ENCODE measurements at regions not wholly inside any gene's neighbourhood (a gene's known extent, or its start where the extent isn't known, plus 50 kb on each side); places are given as distances from the start of the nearest gene placed in this dataset.

DNA sequence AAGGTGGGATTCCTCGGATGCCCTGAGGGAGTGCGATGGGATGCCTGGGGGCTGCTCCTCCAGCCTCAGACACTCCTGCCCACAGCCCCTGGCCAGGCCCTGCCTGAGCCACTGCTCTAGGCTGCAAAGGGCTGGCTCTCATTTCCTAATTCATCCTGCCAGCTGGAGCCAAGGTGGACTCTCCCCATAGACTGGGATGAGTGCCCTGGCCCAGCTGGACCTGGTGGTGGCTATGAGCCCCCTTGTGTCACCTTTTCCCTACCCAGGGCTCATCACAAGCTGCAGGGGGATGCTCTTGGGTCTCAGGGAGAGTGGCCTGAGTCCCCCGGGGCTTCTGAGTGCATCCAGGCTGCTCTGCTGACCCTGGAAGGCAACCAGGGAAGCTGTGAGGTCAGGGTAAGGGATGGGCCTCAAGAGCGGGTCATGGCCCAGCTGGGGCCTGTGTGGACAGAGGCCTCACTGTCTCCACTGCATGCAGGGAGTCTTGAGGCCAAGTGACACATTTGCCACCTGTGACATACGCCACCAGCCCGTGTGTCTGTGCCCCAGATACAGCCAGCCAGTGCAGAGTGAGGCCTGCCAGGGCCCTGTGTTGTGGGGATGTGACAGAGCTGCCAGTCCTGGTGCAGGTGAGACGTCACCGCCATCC is 102.7 kb upstream of the IER5L start:
- Histone ChIP-seq H3K27me3 (ENCODE audit: control insufficient read depth, insufficient read depth, low read length) (peaks cover 1% of the 10 kb centered on the region; the same call in 1 of the 2 replicates), H4K5ac (ENCODE audit: low read depth, low read length) (no peak overlapping the region), H4K8ac (ENCODE audit: low read depth in 2 of 2, low read length in 2 of 2) (no peak overlapping the region), H2BK5ac (ENCODE audit: low read depth, low read length, poor library complexity, severe bottlenecking) (no peak overlapping the region), H3K9ac (ENCODE audit: low read depth, low read length) (no peak overlapping the region), H2AFZ (replicated peaks; ENCODE audit: low read length, poor library complexity) (no peak overlapping the region), H3K4me2 (ENCODE audit: low read depth, low read length) (no peak overlapping the region), H3K79me1 (ENCODE audit: low read depth in 1 of 2, low read length in 2 of 2) (no peaks in the 10 kb centered on the region), H4K91ac (ENCODE audit: insufficient read depth, low read depth, low read length) (no peak overlapping the region), H3K9me1 (ENCODE audit: insufficient read depth, low read length) (no peaks in the 10 kb centered on the region), H3K27ac (ENCODE audit: insufficient read depth, low read length) (no peak overlapping the region), H3K4me1 (ENCODE audit: control insufficient read depth, insufficient read depth, low read length) (peaks cover 5% of the 10 kb centered on the region), H2AK9ac (replicated peaks; ENCODE audit: low read depth, low read length, poor library complexity) (no peak overlapping the region), H3K18ac (ENCODE audit: low read depth, low read length) (no peak overlapping the region), H3K4ac (ENCODE audit: low read depth, low read length) (no peak overlapping the region), H2BK20ac (ENCODE audit: low read depth, low read length) (no peak overlapping the region), H2BK15ac (ENCODE audit: low read depth, low read length) (no peak overlapping the region), H3K14ac (replicated peaks; ENCODE audit: low read depth, low read length) (no peak overlapping the region), H2AK5ac (ENCODE audit: low read depth, low read length) (no peak overlapping the region), H3K36me3 (ENCODE audit: control insufficient read depth, insufficient read depth, low read length) (no peaks in the 10 kb centered on the region), H3K4me3 (ENCODE audit: insufficient read depth, low read depth, low read length) (no peak overlapping the region), H3K9me3 (ENCODE audit: control insufficient read depth, insufficient read depth, low read length) (no peaks in the 10 kb centered on the region), H3K56ac (ENCODE audit: extremely low read depth, insufficient read depth, low read length) (no peak overlapping the region), H3K23ac (ENCODE audit: low read depth, low read length) (no peak overlapping the region), H2BK120ac (ENCODE audit: low read depth, low read length) (no peak overlapping the region), H4K20me1 (ENCODE audit: insufficient read depth, low read length) (no peaks in the 10 kb centered on the region)
- intact Hi-C loops (cut with micrococcal nuclease) (no loop called here), dilution Hi-C loops (cut with HindIII; ENCODE audit: low sequenced_read_pairs, unreplicated experiment) (no loop called here), in situ Hi-C loops (cut with MboI; ENCODE audit: low sequenced_read_pairs) (no loop called here)
- no peak for ATAC-seq (ENCODE audit: low read depth)
- ChIA-PET CTCF (no interaction called here), POLR2A (ENCODE audit: unreplicated experiment) (no interaction called here)
- TF ChIP-seq SMC3 (IDR thresholded peaks at IDR 0.05; ENCODE audit: low read depth, low read length): no peak
- TF ChIP-seq, protein P1, sequence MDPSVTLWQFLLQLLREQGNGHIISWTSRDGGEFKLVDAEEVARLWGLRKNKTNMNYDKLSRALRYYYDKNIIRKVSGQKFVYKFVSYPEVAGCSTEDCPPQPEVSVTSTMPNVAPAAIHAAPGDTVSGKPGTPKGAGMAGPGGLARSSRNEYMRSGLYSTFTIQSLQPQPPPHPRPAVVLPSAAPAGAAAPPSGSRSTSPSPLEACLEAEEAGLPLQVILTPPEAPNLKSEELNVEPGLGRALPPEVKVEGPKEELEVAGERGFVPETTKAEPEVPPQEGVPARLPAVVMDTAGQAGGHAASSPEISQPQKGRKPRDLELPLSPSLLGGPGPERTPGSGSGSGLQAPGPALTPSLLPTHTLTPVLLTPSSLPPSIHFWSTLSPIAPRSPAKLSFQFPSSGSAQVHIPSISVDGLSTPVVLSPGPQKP (IDR thresholded peaks at IDR 0.05; ENCODE audit: borderline replicate concordance, low read depth, low read length): no peak
- TF ChIP-seq MAZ (IDR thresholded peaks at IDR 0.05; ENCODE audit: borderline replicate concordance, low read depth, low read length): no peak
- TF ChIP-seq, protein P2, sequence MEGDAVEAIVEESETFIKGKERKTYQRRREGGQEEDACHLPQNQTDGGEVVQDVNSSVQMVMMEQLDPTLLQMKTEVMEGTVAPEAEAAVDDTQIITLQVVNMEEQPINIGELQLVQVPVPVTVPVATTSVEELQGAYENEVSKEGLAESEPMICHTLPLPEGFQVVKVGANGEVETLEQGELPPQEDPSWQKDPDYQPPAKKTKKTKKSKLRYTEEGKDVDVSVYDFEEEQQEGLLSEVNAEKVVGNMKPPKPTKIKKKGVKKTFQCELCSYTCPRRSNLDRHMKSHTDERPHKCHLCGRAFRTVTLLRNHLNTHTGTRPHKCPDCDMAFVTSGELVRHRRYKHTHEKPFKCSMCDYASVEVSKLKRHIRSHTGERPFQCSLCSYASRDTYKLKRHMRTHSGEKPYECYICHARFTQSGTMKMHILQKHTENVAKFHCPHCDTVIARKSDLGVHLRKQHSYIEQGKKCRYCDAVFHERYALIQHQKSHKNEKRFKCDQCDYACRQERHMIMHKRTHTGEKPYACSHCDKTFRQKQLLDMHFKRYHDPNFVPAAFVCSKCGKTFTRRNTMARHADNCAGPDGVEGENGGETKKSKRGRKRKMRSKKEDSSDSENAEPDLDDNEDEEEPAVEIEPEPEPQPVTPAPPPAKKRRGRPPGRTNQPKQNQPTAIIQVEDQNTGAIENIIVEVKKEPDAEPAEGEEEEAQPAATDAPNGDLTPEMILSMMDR (conservative IDR thresholded peaks at IDR 0.05; ENCODE audit: low read depth, low read length): no peak
- BruUV-seq (replicated peaks): no TSS peak
- DNase-seq: no peak
- WGBS, 2 experiments (ENCODE audit: extremely low coverage in 2 of 2, insufficient read length in 1 of 2): 100% methylated on average over 2 of the region's 8 CpGs; no CpG with 5 or more reads in 1 of the 2 experiments
